GM19463 (cell line): ENCODE measurements at regions not wholly inside any gene's neighbourhood (a gene's known extent, or its start where the extent isn't known, plus 50 kb on each side); places are given as distances from the start of the nearest gene placed in this dataset.

ENCODE experiments used
- ATAC-seq: cut with Tn5 transposase; IDR thresholded peaks from one replicate; pipeline ENCODE4 v1.9.1; 2021; ENCODE audit warnings: mild to moderate bottlenecking, moderate library complexity; ENCODE audit not compliant: unreplicated experiment

DNA sequence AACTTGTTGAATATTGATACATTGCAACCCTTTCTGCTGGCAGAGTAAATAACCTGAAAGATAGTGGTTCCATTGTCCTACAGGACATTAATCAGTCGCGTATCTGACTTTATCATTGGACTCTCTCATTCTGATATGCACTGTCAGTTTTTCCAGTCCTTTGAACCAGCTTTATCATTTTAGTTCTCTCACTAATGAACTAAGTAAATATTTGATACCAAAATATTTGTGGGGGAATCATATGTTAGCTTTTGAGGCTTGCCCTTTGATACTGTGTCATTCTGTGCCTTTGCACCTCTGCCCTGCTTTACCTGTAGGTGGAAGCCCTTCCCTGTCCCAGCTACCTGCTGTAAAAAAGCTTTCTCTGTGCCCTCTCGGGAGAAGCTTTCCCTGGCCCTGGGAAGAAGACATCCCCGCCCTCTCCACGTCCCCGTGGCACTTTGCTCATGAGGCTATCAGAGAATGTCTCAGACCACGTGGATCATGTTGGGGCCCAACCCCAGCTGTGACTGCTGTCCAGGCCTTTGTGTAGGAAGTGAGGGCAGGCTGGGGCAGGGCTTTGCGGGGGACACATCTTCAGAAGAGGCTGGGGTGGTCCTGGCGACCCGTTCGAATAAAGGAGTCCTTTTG lies 117.8 kb upstream of the NXT1 start:
- no peak for ATAC-seq

- no peak for ATAC-seq
Measured at GRCh38 chr20:23232219-23232581, 118.4 kb upstream of the NXT1 start.

DNA sequence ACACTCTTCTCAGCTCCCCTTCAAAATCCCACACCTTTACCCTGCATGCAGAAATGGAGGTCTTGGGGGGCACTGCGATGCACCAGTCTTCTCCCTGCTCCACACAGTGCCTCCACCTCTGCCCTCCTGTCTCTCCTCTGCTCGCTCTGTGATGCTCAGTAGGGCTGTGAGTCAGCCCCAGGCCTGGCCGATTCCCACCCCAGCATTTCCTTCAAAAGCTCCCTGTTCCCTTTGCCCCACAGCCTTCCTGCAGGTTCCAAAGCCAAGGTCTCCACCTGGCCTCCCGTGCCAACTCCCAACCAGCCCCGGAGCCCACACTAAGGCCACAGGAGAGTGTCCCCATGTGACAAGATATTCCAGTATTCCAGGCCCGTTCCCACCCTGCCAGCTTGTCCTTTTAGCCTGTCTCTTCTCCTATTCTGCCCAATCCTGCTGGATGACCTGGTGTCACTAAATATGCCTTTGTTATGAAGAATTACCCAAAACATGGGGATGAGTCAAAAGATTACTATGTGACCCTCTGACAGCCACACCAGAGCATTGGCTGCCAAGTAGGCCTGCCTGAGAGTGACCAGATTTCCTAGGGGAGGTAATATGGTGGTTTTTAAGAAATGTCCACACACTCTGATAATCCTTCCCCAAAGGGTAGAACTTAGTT lies 118.9 kb upstream of the NXT1 start:
- no peak for ATAC-seq

- ATAC-seq = no peak
Measured at GRCh38 chr20:23230766-23231385, 119.7 kb upstream of the NXT1 start.

GRCh38 chr20:23229989-23230388 lies 120.6 kb upstream of the NXT1 start:
- ATAC-seq = no peak

- no peak for ATAC-seq
Measured at GRCh38 chr20:23228912-23229311, 121.7 kb upstream of the NXT1 start.

- ATAC-seq = no peak
Measured at GRCh38 chr20:23227976-23228375, 122.6 kb upstream of the NXT1 start.

DNA sequence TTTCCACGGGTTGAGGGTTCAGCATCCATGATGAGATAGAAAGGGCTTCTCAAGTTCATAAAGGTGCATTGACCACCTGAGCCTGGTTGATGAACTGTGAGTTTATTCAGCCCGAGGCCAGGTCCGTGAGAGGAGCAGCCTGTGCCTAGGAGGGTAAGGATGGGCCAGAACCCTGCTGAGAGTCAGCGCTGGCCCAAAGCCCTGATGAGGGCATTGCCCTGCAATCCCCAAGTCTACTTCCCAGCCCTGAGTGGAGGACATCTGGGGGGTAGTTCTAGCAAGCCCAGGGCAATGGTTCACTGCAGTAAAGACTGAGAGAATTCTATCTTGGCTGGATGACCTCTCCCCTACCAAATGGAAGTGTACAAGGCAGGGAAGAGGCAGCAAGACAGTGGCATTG lies 123.3 kb upstream of the NXT1 start:
- ATAC-seq = no peak

- ATAC-seq = no peak
Measured at GRCh38 chr20:23226612-23227265, 123.9 kb upstream of the NXT1 start.

DNA sequence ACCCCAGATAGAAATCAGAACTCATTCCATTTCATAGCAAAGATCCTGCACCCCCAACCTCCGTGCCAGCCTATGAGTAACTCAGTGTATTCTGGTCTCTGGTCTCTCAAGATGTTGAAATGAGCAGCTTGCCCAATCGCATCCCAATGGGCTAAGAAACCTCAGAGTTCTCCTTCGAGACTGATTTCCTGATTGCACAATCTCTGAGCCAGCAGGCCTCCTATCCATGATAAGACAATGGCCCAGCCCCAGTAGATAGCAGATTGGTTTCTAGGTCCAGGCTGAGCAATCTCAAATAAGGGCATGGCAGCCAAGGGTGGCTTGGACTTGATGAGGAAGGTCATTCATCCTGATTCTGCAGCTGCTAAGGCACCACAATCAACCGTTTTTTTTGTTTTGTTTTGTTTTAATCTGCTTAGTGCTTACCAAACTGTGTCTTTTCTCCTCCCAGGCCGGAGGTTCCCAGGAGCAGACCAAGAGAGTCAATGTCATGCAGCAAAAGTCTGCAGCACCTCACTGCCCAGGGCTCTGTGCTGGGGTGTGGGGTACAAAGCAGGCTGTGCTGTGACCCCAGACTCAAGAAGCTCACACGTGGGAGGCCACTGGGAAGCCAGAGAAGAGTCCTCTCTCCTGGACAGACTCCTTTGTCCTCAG lies 125.1 kb upstream of the NXT1 start:
- no peak for ATAC-seq

- no peak for ATAC-seq
Measured at GRCh38 chr20:23224806-23225205, 125.8 kb upstream of the NXT1 start.

GRCh38 chr20:23223908-23224580 lies 126.5 kb upstream of the NXT1 start:
- ATAC-seq = no peak

DNA sequence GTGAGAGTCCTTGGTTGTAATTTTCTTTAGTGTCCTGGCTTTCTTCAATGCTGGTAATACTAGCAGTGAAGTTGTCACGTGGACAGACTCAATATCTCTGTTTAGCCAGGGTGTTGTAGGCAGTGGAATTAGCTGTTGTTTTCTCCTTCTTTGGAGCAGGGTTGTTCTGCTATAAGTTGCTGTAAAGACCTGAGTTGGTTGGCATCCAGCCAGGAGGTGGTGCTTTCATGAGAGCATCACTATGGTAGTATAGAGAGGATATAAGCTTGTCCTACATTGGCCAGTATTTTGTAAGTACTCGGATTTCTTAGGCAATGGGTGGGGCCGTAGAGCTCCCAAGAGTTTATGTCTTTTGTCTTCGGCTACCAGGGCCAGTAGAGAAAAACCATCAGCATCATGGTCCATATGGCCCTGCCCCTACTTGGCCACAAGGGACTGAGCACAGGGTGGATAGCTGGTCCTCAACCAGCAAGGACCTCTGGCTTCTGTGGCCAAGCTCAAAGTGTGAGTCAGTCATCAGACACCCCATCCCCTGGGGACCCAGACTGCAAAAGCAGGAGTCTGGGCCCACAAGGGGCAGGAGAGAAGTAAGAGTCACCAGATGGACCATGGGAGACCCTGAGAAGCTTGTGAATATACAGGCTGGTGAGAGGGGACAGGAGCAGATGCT lies 127.9 kb upstream of the NXT1 start:
- ATAC-seq = no peak

- ATAC-seq = no peak
Measured at GRCh38 chr20:23217023-23217422, 130.9 kb upstream of the CD93 start.

DNA sequence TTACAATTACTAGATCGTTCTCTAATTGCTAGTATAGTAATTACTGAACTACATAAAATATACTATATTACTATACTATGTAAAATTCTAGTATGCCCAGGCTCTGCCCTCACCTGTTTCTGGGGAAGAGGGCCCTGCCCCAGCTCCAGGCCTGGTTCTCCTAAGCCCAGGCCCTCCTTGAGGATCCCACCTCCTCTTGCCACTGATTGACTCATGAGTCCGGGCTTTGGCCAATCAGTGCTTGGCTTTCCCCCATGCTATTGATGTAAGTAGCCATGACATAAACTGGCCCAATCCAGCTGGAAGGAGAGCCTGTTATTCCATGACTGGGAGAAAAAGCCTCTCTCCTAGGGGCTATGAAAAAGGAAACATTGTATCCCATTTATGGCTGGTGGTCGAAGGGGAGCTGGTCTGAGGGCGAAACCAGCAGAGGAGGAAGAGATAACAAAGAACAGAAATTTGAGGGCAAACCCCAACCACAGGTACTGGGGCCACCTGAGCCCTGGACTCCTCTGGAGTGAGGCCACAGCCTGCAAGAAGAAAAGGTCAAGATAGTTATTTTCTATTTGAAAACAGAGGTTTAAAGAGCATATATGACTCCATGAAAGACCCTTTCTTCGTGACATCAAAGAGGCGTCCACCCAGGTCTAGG lies 129.3 kb upstream of the CD93 start:
- no peak for ATAC-seq

GRCh38 chr20:23214903-23215302 lies 128.8 kb upstream of the CD93 start:
- no peak for ATAC-seq

DNA sequence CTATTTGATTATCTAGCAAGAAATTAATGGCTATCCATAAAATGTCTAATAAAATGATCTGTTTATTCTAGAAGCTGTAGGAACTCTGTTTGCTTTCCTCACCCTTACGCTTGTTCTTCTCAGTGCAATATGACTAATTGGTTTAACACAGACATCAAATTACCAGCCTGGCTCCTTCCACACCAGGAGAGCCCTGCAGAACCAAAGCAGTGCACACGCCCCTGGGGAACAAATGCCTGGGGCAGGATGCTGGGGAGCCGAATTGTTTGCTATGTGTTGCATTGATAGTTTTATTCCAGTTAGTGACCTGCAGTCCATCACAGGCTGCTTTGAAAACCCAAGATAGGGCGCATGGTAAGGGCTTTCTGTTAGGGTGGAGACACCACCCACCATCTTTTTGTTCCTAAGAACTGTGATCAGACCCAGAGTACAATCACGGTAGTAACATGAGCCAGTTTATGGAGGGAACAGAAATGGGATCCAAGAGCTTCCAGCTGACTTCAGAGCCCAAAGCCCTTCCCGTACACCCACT lies 126.4 kb upstream of the CD93 start:
- no peak for ATAC-seq

- no peak for ATAC-seq
Measured at GRCh38 chr20:23212011-23212410, 125.9 kb upstream of the CD93 start.

GRCh38 chr20:23211164-23211563 lies 125.0 kb upstream of the CD93 start:
- no peak for ATAC-seq
